ENCODE measurements at regions not wholly inside any gene's neighbourhood (a gene's known extent, or its start where the extent isn't known, plus 50 kb on each side); places are given as distances from the start of the nearest gene placed in this dataset.

GRCh38 chr18:10391506-10391905 lies 62.9 kb upstream of the APCDD1 start:
- TF ChIP-seq CTCF (conservative IDR thresholded peaks at IDR 0.05) (no peak), ZFX (IDR thresholded peaks at IDR 0.05) (no peak)
- no peak overlapping the region for H3K27ac ChIP-seq

- TF ChIP-seq ZFX (IDR thresholded peaks at IDR 0.05) (no peak), CTCF (conservative IDR thresholded peaks at IDR 0.05) (no peak)
- no peak overlapping the region for H3K27ac ChIP-seq
Observed at GRCh38 chr18:10397004-10397403, 57.4 kb upstream of the APCDD1 start.

GRCh38 chr18:10398571-10398970 lies 55.9 kb upstream of the APCDD1 start:
- no peak overlapping the region for H3K27ac ChIP-seq
- TF ChIP-seq CTCF (conservative IDR thresholded peaks at IDR 0.05), result no peak
- TF ChIP-seq ZFX (IDR thresholded peaks at IDR 0.05), result no peak

- TF ChIP-seq ZFX (IDR thresholded peaks at IDR 0.05) (no peak), CTCF (conservative IDR thresholded peaks at IDR 0.05) (no peak)
- H3K27ac ChIP-seq, result no peak overlapping the region
Observed at GRCh38 chr18:10399465-10399864, 55.0 kb upstream of the APCDD1 start.

GRCh38 chr18:10400534-10401307 lies 53.7 kb upstream of the APCDD1 start:
- no peak overlapping the region for H3K27ac ChIP-seq
- TF ChIP-seq CTCF (conservative IDR thresholded peaks at IDR 0.05) (no peak), ZFX (IDR thresholded peaks at IDR 0.05) (no peak)

GRCh38 chr18:10401521-10401920 lies 52.9 kb upstream of the APCDD1 start:
- TF ChIP-seq CTCF (conservative IDR thresholded peaks at IDR 0.05) (no peak), ZFX (IDR thresholded peaks at IDR 0.05) (no peak)
- no peak overlapping the region for H3K27ac ChIP-seq

GRCh38 chr18:10401930-10402329 lies 52.5 kb upstream of the APCDD1 start:
- no peak for TF ChIP-seq ZFX (IDR thresholded peaks at IDR 0.05)
- no peak for TF ChIP-seq CTCF (conservative IDR thresholded peaks at IDR 0.05)
- H3K27ac ChIP-seq, result no peak overlapping the region
